Epithelial cell of esophagus (primary cell): ENCODE measurements at regions not wholly inside any gene's neighbourhood (a gene's known extent, or its start where the extent isn't known, plus 50 kb on each side); places are given as distances from the start of the nearest gene placed in this dataset.
A peak's percentile ranks its signal among the peaks of the same experiment; 100 is the strongest.

Experiments used
- DNase-seq: peaks from one replicate; pipeline ENCODE4 v3.0.0; 2010; ENCODE audit warnings: low read depth
- H3K4me3 ChIP-seq: 2 replicates; pipeline ENCODE4 v1.5.1; 2011; ENCODE audit warnings: mild to moderate bottlenecking, low read length, control low read depth
- TF ChIP-seq, protein P1 (sequence below): IDR thresholded peaks from 2 replicates; pipeline ENCODE4 v1.5.1; 2011; ENCODE audit warnings: low read depth, mild to moderate bottlenecking, low read length, control low read depth, inconsistent platforms; ENCODE audit not compliant: insufficient read depth; ENCODE audit errors: missing control alignments

DNA sequence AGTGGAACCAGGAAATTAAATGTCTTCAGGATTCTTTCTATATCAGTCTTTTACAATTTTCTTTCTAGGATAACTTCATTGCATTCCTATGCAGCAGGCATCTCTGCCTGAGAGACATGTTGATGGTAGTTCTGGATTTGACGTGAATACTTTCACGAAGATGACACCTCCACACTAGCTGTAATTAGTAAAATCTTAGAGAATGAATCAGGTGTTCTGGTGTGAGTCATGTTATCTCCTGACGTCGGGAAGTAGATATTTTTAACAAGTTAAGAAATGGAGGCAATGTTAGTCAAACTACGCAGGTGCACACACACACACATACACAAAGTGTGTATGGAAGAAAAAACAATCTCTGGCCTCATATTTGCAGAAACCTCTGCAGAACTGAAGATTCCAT is 1661.3 kb upstream of the MIR17HG start:
- TF ChIP-seq, protein P1, sequence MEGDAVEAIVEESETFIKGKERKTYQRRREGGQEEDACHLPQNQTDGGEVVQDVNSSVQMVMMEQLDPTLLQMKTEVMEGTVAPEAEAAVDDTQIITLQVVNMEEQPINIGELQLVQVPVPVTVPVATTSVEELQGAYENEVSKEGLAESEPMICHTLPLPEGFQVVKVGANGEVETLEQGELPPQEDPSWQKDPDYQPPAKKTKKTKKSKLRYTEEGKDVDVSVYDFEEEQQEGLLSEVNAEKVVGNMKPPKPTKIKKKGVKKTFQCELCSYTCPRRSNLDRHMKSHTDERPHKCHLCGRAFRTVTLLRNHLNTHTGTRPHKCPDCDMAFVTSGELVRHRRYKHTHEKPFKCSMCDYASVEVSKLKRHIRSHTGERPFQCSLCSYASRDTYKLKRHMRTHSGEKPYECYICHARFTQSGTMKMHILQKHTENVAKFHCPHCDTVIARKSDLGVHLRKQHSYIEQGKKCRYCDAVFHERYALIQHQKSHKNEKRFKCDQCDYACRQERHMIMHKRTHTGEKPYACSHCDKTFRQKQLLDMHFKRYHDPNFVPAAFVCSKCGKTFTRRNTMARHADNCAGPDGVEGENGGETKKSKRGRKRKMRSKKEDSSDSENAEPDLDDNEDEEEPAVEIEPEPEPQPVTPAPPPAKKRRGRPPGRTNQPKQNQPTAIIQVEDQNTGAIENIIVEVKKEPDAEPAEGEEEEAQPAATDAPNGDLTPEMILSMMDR: no peak
- DNase-seq: peak; percentile 13
- no peak overlapping the region for H3K4me3 ChIP-seq

DNA sequence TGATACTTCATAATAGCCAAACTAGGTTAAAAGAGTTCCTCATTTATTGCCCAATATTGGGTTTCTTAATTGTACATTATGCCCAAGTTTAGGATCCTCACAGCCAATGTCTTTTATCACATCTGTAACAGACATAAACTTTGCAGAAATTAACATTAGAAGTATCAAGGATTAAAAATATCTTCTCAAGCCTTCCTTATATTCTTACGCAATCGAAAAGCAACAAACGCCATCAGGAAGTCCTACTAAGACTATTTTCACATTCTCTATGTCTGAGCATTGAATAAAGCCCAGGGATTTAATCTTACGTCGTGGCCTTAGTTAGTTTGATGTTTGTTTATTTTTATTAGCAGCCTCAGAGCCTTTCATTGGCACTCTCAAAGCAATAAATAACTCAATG is 1660.4 kb upstream of the MIR17HG start:
- no peak for DNase-seq

DNA sequence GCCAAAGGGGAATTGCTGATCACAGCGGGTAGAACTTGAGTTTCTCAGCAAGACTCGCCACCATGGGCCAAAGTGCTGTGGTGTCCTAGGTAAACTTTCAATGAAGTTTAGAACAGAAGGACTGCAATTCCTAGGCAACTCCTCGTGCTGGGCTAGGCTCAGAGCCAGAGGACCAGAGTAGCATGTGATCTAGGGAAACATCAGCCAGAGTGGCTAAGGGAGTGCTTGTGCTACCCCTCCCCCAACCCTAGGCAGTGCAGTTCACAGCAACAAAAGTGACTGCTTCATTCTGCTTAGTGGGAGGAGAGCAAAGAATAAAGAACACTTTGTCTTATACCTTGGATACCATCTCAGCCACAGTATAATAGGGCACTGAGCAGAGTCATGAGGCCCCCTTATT is 1658.6 kb upstream of the MIR17HG start:
- TF ChIP-seq, protein P1: no peak
- no peak for DNase-seq

More for the DNA sequence above, 1660.4 kb upstream of the MIR17HG start:
- TF ChIP-seq, protein P1: no peak
- no peak overlapping the region for H3K4me3 ChIP-seq

DNA sequence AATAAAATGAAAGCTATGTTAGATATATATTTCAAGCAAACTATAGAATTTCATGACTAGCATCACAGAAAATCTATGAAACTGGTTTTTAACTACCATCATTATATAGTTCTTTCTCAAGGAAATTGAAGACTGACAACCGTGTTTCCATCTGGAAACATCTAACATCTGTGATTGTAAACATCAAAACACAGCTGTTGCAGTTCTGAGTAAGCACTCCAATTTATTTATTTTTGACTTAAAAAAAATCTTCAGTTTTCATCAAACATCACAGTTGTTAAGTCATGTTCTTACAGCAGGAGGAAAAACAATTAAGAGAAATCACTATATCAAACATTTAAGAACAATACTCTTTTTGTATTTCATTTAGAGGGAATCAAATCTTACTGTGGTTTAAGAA is 1653.0 kb upstream of the MIR17HG start:
- H3K4me3 ChIP-seq: no peak overlapping the region
- TF ChIP-seq, protein P1: no peak
- no peak for DNase-seq

More for the DNA sequence above, 1658.6 kb upstream of the MIR17HG start:
- H3K4me3 ChIP-seq: no peak overlapping the region

DNA sequence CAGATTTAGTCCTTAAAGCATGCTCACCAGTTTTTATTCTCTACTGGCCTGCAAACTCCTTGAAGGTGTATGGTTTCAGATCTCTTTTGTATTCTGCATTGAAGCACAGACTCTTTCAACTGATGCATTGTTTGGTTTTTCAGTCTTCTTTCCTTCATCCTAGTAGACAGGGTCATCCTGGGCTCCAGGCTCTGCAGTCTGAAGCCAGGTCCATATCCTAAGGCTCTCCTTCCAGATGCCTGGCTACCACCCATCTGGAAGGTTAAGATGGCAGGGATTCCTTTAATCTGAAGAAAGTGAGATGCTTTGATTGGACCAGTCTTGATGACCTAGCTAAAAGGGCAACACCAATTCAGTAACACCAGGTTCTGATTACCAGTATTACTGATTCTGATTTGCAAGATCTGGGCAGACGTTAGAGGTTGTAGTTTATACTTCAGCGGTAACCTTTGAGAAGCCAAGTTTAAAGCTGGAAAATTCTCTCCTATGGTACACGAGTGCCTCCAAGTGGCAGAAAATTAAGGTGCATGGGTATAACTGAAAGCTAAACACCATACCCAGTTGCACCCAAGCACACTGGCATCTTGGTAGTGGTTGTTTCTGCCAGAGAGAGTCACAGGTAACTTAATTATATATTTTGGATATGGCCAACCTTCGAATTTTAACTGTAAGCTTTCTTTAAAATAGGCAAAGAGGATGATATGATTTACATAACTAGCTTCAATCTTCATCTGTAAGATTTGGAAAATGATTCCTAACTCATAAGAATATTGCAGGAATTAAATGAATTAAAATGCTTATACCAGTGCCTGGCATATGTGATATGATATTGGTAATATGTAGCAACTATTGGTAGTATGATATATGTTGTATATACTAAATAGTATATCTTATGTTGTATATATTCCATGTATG is 1651.9 kb upstream of the MIR17HG start:
- no peak overlapping the region for H3K4me3 ChIP-seq
- DNase-seq: peak; percentile 63
- TF ChIP-seq, protein P1: peak; percentile 91

DNA sequence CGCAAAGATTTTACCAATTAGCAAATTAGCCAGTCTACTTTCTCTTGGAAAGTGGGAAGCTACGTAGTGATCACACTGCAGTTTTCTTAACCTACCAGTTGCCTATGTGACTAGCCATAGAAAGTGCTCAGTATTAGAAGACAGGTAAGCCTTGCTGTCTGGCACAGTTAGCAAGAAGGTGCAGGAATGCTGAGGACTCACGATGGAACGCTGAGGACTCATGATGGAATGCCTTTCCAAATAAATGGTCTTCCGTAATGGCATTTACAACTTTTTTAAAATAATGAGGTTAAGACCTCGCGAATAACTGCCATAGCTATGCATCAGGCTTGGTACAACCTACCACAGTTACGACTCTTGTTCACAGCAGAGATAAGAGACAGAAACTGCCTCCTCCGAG is 1645.6 kb upstream of the MIR17HG start:
- TF ChIP-seq, protein P1: no peak

More for the DNA sequence above, 1645.6 kb upstream of the MIR17HG start:
- DNase-seq: no peak
- no peak overlapping the region for H3K4me3 ChIP-seq
